GM12873 (cell line): ENCODE measurements at regions not wholly inside any gene's neighbourhood (a gene's known extent, or its start where the extent isn't known, plus 50 kb on each side); places are given as distances from the start of the nearest gene placed in this dataset.

ENCODE experiments used
- CTCF ChIP-seq: IDR thresholded peaks from 2 replicates; pipeline ENCODE4 v1.5.1; 2012; ENCODE audit warnings: low read depth, mild to moderate bottlenecking, moderate library complexity, low read length, control low read depth; ENCODE audit not compliant: insufficient read depth; ENCODE audit errors: missing control alignments

DNA sequence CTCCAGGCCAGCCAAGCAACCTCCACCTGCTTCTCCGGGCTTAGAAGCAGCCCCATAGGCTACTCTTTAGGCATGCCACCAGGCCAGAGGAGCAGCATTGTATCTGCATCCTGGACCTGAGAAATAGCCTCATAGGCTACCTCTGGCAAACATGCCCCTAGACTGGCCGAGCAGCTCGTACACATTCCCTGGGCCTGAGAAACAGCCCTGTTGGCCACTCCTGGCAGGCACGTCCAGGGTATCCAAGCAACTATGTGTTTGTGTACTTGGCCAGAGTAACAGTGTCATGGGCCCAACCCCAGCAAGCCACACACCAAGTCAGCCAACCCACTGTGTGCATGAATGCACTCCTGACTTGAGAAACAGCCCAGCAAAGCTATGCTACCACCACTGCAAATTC, 498.7 kb upstream of the CDIN1 start:
- no peak for TF ChIP-seq CTCF

- no peak for TF ChIP-seq CTCF
Observed at GRCh38 chr15:36090286-36090946, 489.0 kb upstream of the CDIN1 start.

- no peak for TF ChIP-seq CTCF
Observed at GRCh38 chr15:36106640-36107335, 472.6 kb upstream of the CDIN1 start.

DNA sequence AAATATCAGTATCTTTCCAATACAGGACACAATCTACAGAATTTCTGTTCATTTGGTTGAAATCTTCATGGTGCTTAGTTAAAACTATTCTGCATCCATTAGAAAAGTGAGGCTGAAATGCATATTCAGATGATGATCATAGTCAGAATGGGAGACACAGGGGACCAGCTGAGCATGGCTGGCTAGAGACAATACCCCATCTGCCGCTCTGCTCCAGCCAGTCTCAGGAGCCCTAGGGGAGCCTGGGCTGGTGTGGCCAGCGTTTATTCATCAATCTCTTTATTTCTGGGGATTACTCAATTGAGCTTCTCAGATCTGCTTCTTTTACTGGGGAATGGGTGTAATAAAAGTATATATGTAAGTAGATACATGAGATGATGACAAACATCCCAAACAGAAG, 470.9 kb upstream of the CDIN1 start:
- no peak for TF ChIP-seq CTCF

DNA sequence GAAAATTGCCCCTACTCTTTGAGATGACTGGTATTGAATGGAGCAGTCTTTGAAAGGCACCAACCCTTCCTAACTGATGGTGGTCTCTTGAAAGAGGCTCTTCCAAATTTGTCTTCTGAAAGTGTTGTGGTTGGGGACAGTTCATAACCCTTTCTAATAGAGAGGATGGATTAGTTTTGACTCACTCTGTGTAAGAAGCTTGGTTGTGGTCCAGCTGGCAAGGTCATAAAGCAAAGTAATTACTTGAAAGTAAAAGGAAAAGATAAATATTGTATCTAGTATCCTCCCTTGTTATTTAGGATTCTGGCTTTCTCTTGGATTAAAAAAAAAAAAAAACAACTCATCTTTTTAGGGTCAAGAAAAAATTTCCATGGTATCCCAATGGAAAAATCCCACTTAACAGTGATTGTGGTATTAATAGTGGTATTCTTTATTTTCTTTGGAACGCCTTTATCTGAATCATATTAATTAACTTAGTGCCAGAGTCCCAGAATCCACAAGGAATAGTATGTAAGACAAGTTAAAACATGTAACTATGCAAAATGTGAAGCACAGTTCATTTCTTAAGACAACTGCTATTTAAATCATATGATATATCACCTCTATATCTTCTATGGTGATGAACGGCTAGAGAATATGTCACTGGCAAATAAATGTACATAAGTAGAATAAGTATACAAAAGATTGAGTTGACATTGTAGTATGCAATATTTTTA, 469.3 kb upstream of the CDIN1 start:
- no peak for TF ChIP-seq CTCF

DNA sequence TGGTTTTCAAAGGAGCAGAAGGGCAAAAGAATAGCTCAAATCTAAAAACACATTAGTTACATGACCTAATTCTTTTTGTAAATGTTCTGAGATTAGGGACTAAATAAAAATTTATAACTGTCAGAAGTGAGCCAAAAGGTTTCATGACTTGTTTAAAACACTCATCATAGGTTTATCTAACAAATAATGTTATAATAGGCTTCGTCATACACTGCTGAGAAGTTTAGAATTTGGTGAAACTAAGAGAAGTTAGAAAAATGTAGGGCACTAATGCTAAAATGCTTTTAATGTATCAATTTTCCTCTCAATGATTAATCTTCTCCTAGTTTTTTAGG, 468.8 kb upstream of the CDIN1 start:
- TF ChIP-seq CTCF, result no peak

GRCh38 chr15:36117296-36117787, 462.1 kb upstream of the CDIN1 start:
- TF ChIP-seq CTCF, result no peak
